ENCODE measurements at regions not wholly inside any gene's neighbourhood (a gene's known extent, or its start where the extent isn't known, plus 50 kb on each side); places are given as distances from the start of the nearest gene placed in this dataset.
"Not testable (repeated sequence)": the region's sequence is repeated elsewhere in the genome, so short reads cannot be mapped to it uniquely, and the experiment has no call there.

DNA sequence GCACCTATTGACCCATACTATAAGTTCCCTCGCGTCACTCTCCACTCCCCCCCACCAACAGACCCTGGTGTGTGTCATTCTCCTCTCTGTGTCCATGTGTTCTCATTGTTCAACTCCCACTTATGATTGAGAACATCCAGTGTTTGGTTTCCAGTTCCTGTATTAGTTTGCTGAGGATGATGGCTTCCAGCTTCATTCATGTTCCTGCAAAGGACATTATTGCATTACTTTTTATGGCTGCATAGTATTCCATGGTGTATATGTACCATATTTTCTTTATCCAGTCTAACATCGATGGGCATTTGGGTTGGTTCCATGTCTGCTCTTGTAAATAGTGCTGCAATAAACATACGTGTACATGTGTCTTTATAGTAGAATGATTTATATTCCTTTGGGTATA lies 709.6 kb upstream of the ZNF608 start:
- H3K27me3 ChIP-seq (ENCODE audit: control insufficient read depth, insufficient read depth, low read length); H3K27ac ChIP-seq (ENCODE audit: low read depth, low read length); H3K36me3 ChIP-seq (ENCODE audit: control insufficient read depth, insufficient read depth, low read length); H3K4me3 ChIP-seq (ENCODE audit: low read depth, low read length); H3K4me1 ChIP-seq (ENCODE audit: control insufficient read depth, insufficient read depth, low read length); H3K9ac ChIP-seq (ENCODE audit: low read length): not testable (repeated sequence)
- H3K9me3 ChIP-seq (ENCODE audit: control insufficient read depth, insufficient read depth, low read depth, low read length), result peaks cover 18% of the 10 kb centered on the region

GRCh38 chr5:125457617-125458016 lies 711.2 kb upstream of the ZNF608 start:
- Histone ChIP-seq H3K9me3 (ENCODE audit: control insufficient read depth, insufficient read depth, low read depth, low read length) (peaks cover 18% of the 10 kb centered on the region), H3K27me3 (ENCODE audit: control insufficient read depth, insufficient read depth, low read length) (no peaks in the 10 kb centered on the region), H3K4me1 (ENCODE audit: control insufficient read depth, insufficient read depth, low read length) (no peaks in the 10 kb centered on the region), H3K4me3 (ENCODE audit: low read depth, low read length) (no peak overlapping the region), H3K36me3 (ENCODE audit: control insufficient read depth, insufficient read depth, low read length) (no peaks in the 10 kb centered on the region), H3K27ac (ENCODE audit: low read depth, low read length) (no peak overlapping the region), H3K9ac (ENCODE audit: low read length) (no peak overlapping the region)

GRCh38 chr5:125458949-125459348 lies 712.5 kb upstream of the ZNF608 start:
- not testable (repeated sequence) for H3K36me3 ChIP-seq (ENCODE audit: control insufficient read depth, insufficient read depth, low read length); H3K4me1 ChIP-seq (ENCODE audit: control insufficient read depth, insufficient read depth, low read length); H3K4me3 ChIP-seq (ENCODE audit: low read depth, low read length); H3K27me3 ChIP-seq (ENCODE audit: control insufficient read depth, insufficient read depth, low read length); H3K27ac ChIP-seq (ENCODE audit: low read depth, low read length); H3K9ac ChIP-seq (ENCODE audit: low read length)
- H3K9me3 ChIP-seq (ENCODE audit: control insufficient read depth, insufficient read depth, low read depth, low read length), result peaks cover 18% of the 10 kb centered on the region

DNA sequence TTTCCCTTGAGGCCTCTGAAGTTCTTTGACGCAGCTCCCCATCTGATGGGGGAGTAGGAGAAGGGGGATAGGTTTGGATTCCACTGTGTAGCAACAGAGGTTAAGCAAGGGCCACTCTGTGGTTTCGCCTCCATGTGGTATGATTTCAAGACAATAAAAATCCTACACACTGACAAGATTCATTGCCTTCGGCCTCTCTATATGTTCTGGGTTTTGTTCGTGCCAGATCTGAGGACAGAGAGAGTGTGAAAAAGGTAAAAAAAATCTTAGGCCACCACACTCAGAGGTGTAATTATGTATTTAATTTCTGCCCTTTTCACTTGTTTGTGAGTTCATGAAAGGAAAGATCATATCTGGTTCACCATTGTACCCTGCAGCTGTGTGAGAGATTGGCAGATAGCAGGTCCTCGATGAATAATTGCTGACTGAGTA lies 715.2 kb upstream of the ZNF608 start:
- Histone ChIP-seq H3K9me3 (ENCODE audit: control insufficient read depth, insufficient read depth, low read depth, low read length) (peaks cover 19% of the 10 kb centered on the region), H3K27ac (ENCODE audit: low read depth, low read length) (no peak overlapping the region), H3K4me3 (ENCODE audit: low read depth, low read length) (no peak overlapping the region), H3K4me1 (ENCODE audit: control insufficient read depth, insufficient read depth, low read length) (no peaks in the 10 kb centered on the region), H3K9ac (ENCODE audit: low read length) (no peak overlapping the region), H3K27me3 (ENCODE audit: control insufficient read depth, insufficient read depth, low read length) (no peaks in the 10 kb centered on the region), H3K36me3 (ENCODE audit: control insufficient read depth, insufficient read depth, low read length) (no peaks in the 10 kb centered on the region)

DNA sequence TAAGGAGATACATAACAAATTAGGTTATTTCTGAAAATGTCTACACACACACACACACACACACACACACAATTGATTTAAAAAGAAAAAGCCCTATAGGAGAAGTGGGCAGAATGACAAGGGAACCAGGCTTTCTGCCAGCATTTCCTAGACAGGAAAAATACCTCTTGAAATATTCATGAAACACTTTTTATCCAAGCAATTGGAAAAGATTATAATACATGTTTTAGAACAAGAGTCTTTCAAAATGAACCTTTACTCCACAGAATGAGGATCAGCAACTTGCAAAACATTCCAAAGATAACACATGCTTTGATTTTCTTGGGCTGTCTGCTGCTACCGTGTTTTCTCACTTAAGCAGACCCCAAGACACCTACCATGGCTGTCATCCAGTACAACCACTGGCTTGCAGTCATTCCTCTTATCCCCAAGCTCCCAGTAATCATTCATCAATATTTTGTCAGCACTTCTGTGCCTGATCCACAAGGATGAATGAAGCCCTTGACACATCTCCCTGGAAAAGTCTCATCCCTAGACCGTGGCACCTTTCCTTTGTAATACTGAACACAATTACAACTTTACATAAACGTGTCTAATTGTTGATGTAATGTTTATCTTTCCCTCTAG lies 717.1 kb upstream of the ZNF608 start:
- peaks cover 6% of the 10 kb centered on the region; the same call in 1 of the 2 replicates for H3K4me1 ChIP-seq (ENCODE audit: control insufficient read depth, insufficient read depth, low read length)
- H3K36me3 ChIP-seq (ENCODE audit: control insufficient read depth, insufficient read depth, low read length), result no peaks in the 10 kb centered on the region
- H3K27me3 ChIP-seq (ENCODE audit: control insufficient read depth, insufficient read depth, low read length), result no peaks in the 10 kb centered on the region
- no peak overlapping the region for H3K9ac ChIP-seq (ENCODE audit: low read length)
- no peak overlapping the region for H3K4me3 ChIP-seq (ENCODE audit: low read depth, low read length)
- H3K27ac ChIP-seq (ENCODE audit: low read depth, low read length), result no peak overlapping the region
- 0 out of 2 replicates have a peak, but pooled peaks cover 4% of the 10 kb centered on the region for H3K9me3 ChIP-seq (ENCODE audit: control insufficient read depth, insufficient read depth, low read depth, low read length)

DNA sequence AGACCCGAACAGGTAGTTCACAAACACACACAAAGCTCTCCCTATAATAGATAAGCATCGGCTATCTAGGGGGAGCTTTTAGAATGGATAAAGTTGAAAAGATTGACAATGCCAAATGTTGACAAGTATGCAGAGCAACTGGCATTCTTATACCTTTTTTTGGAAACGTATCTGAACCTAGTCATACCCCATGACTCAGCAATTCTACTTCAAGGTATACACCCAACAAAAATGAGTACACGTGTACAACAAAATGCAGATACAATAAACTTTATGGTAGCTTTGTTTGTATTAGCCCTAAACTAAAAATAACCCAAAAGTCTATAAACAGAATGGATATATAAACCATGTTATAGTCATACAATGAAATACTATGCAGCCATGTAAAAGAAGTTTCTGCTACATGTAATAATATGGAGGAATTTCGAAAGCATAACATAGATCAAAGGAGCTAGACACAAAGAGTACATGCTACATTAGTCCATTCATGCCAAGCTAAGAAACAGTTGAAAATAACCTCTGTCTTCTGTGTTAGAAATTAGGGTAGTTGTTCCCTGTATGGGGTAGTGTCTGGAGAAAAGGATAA lies 718.5 kb upstream of the ZNF608 start:
- H3K27me3 ChIP-seq (ENCODE audit: control insufficient read depth, insufficient read depth, low read length), result no peaks in the 10 kb centered on the region
- peaks cover 6% of the 10 kb centered on the region; the same call in 1 of the 2 replicates for H3K4me1 ChIP-seq (ENCODE audit: control insufficient read depth, insufficient read depth, low read length)
- H3K27ac ChIP-seq (ENCODE audit: low read depth, low read length), result no peak overlapping the region
- 0 out of 2 replicates have a peak, but pooled peaks cover 4% of the 10 kb centered on the region for H3K9me3 ChIP-seq (ENCODE audit: control insufficient read depth, insufficient read depth, low read depth, low read length)
- no peak overlapping the region for H3K4me3 ChIP-seq (ENCODE audit: low read depth, low read length)
- H3K9ac ChIP-seq (ENCODE audit: low read length), result no peak overlapping the region
- H3K36me3 ChIP-seq (ENCODE audit: control insufficient read depth, insufficient read depth, low read length), result no peaks in the 10 kb centered on the region

DNA sequence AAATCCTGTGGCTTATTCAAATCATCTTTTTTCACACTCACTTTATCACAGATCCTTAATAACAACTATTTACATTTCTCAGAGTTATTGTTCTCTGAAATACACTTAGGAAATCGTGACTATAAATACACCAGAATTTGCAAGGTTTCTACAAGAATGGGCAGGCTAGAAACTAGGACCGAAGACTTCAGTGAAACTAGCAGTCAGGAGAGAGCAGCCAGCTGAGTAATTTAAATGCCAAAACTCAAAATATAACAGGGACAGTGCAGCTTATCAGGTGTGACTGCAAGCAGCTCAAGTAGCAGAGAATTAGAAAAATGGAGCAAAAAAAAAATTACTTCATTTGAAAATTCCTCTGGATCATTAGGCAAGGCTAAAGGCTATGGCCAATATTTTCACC lies 719.3 kb upstream of the ZNF608 start:
- no peak overlapping the region for H3K27ac ChIP-seq (ENCODE audit: low read depth, low read length)
- H3K4me3 ChIP-seq (ENCODE audit: low read depth, low read length), result no peak overlapping the region
- H3K27me3 ChIP-seq (ENCODE audit: control insufficient read depth, insufficient read depth, low read length), result no peaks in the 10 kb centered on the region
- no peak overlapping the region for H3K9ac ChIP-seq (ENCODE audit: low read length)
- H3K4me1 ChIP-seq (ENCODE audit: control insufficient read depth, insufficient read depth, low read length), result peaks cover 6% of the 10 kb centered on the region; the same call in 1 of the 2 replicates
- no peaks in the 10 kb centered on the region for H3K36me3 ChIP-seq (ENCODE audit: control insufficient read depth, insufficient read depth, low read length)
- H3K9me3 ChIP-seq (ENCODE audit: control insufficient read depth, insufficient read depth, low read depth, low read length), result 0 out of 2 replicates have a peak, but pooled peaks cover 4% of the 10 kb centered on the region

GRCh38 chr5:125467222-125467621 lies 720.8 kb upstream of the ZNF608 start:
- Histone ChIP-seq H3K4me3 (ENCODE audit: low read depth, low read length) (no peak overlapping the region), H3K4me1 (ENCODE audit: control insufficient read depth, insufficient read depth, low read length) (peaks cover 6% of the 10 kb centered on the region; the same call in 1 of the 2 replicates), H3K9me3 (ENCODE audit: control insufficient read depth, insufficient read depth, low read depth, low read length) (0 out of 2 replicates have a peak, but pooled peaks cover 4% of the 10 kb centered on the region), H3K27ac (ENCODE audit: low read depth, low read length) (no peak overlapping the region), H3K27me3 (ENCODE audit: control insufficient read depth, insufficient read depth, low read length) (no peaks in the 10 kb centered on the region), H3K36me3 (ENCODE audit: control insufficient read depth, insufficient read depth, low read length) (no peaks in the 10 kb centered on the region), H3K9ac (ENCODE audit: low read length) (no peak overlapping the region)

- peaks cover 6% of the 10 kb centered on the region; the same call in 1 of the 2 replicates for H3K4me1 ChIP-seq (ENCODE audit: control insufficient read depth, insufficient read depth, low read length)
- H3K9me3 ChIP-seq (ENCODE audit: control insufficient read depth, insufficient read depth, low read depth, low read length), result no peaks in the 10 kb centered on the region
- no peak overlapping the region for H3K9ac ChIP-seq (ENCODE audit: low read length)
- H3K36me3 ChIP-seq (ENCODE audit: control insufficient read depth, insufficient read depth, low read length), result no peaks in the 10 kb centered on the region
- H3K27me3 ChIP-seq (ENCODE audit: control insufficient read depth, insufficient read depth, low read length), result no peaks in the 10 kb centered on the region
- H3K4me3 ChIP-seq (ENCODE audit: low read depth, low read length), result no peak overlapping the region
- no peak overlapping the region for H3K27ac ChIP-seq (ENCODE audit: low read depth, low read length)
Observed at GRCh38 chr5:125470280-125470902, 724.0 kb upstream of the ZNF608 start.

GRCh38 chr5:125476901-125477585 lies 730.6 kb upstream of the ZNF608 start:
- Histone ChIP-seq H3K9me3 (ENCODE audit: control insufficient read depth, insufficient read depth, low read depth, low read length) (no peaks in the 10 kb centered on the region), H3K4me3 (ENCODE audit: low read depth, low read length) (no peak overlapping the region), H3K36me3 (ENCODE audit: control insufficient read depth, insufficient read depth, low read length) (no peaks in the 10 kb centered on the region)

GRCh38 chr5:125477586-125477975 lies 731.1 kb upstream of the ZNF608 start:
- Histone ChIP-seq H3K9me3 (ENCODE audit: control insufficient read depth, insufficient read depth, low read depth, low read length) (no peaks in the 10 kb centered on the region), H3K4me3 (ENCODE audit: low read depth, low read length) (no peak overlapping the region), H3K9ac (ENCODE audit: low read length) (no peak overlapping the region), H3K36me3 (ENCODE audit: control insufficient read depth, insufficient read depth, low read length) (no peaks in the 10 kb centered on the region), H3K27me3 (ENCODE audit: control insufficient read depth, insufficient read depth, low read length) (no peaks in the 10 kb centered on the region), H3K27ac (ENCODE audit: low read depth, low read length) (no peak overlapping the region), H3K4me1 (ENCODE audit: control insufficient read depth, insufficient read depth, low read length) (no peaks in the 10 kb centered on the region)

More at GRCh38 chr5:125476901-125477585, 730.6 kb upstream of the ZNF608 start:
- Histone ChIP-seq H3K27ac (ENCODE audit: low read depth, low read length) (no peak overlapping the region), H3K4me1 (ENCODE audit: control insufficient read depth, insufficient read depth, low read length) (no peaks in the 10 kb centered on the region), H3K27me3 (ENCODE audit: control insufficient read depth, insufficient read depth, low read length) (no peaks in the 10 kb centered on the region), H3K9ac (ENCODE audit: low read length) (no peak overlapping the region)

Measured in HUES6 (cell line).